BJ (cell line): ENCODE measurements at regions not wholly inside any gene's neighbourhood (a gene's known extent, or its start where the extent isn't known, plus 50 kb on each side); places are given as distances from the start of the nearest gene placed in this dataset.
"Not testable (repeated sequence)": the region's sequence is repeated elsewhere in the genome, so short reads cannot be mapped to it uniquely, and the experiment has no call there.

Experiments
- CTCF ChIA-PET: fragments of 350-600 bp; formaldehyde crosslinking; extraction: SDS; loops from one replicate; lab custom pipeline; 2021; ENCODE audit warnings: antibody characterized with exemption, inconsistent platforms; lab: Yijun Ruan, JAX
- POLR2A ChIA-PET: fragments of 300-600 bp; sonication (Branson Sonifier 250); formaldehyde crosslinking; extraction: SDS; loops from one replicate; lab custom pipeline; 2021; ENCODE audit warnings: antibody characterized with exemption; lab: Charles Lee
- DNase-seq: peaks from one replicate; pipeline ENCODE4 v3.0.0-alpha.2; 2011; ENCODE audit warnings: low read depth
- H3K27me3 ChIP-seq: 2 replicates; pipeline ENCODE4 v1.6.0; 2011; ENCODE audit warnings: low read length; ENCODE audit not compliant: control insufficient read depth, insufficient read depth
- H3K36me3 ChIP-seq: 2 replicates; pipeline ENCODE4 v1.5.1; 2011; ENCODE audit warnings: low read length; ENCODE audit not compliant: control insufficient read depth, insufficient read depth
- H3K4me3 ChIP-seq: 2 replicates; pipeline ENCODE4 v1.5.1; 2011; ENCODE audit warnings: low read depth, mild to moderate bottlenecking, control low read depth, low read length
- CTCF ChIP-seq: IDR thresholded peaks from 2 replicates; pipeline ENCODE4 v1.5.1; 2011; ENCODE audit warnings: low read depth, mild to moderate bottlenecking, control low read depth, inconsistent platforms, low read length, moderate library complexity; ENCODE audit not compliant: insufficient read depth

DNA sequence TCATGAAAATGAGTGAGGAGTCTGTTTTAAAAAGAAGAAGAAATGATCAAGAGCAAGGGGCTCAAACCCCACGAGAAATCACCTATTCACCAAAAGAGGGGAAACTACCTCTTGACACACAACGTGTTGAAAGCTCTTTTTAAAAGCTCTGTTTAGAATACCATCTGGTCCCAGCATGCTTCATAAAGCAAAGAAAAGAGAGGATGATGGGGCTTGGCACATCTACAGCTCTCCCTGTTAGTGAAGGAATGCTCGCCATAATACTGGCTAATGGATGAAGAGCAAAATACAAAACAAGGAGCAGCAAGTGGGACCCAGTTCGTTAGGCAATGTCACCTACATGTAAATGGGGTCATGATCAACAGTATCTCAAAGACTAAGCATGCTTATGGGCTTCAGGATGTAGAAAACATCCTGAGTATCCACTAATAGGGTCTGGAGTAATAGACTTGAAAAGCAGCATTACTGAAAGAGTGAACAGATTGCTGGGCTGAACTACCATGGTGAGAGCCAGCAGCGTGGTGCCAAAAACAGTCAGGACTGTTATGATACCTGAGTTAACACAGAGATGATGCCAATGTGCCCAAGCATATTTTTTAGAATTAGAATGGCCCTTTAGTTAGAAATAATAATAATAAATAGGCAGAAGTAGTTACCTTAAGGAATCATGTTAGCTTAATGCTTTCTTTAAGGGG is 159.7 kb upstream of the POU1F1 start:
- POLR2A ChIA-PET: no interaction called here
- Histone ChIP-seq H3K27me3 (no peaks in the 10 kb centered on the region), H3K4me3 (no peak overlapping the region), H3K36me3 (no peaks in the 10 kb centered on the region)
- no peak for TF ChIP-seq CTCF
- CTCF ChIA-PET: interaction anchor here (0.6 kb wide), 1 partner anchor 14 kb away, joined by 3 read pairs; no protein-coding TSS in a partner anchor
- no peak for DNase-seq

DNA sequence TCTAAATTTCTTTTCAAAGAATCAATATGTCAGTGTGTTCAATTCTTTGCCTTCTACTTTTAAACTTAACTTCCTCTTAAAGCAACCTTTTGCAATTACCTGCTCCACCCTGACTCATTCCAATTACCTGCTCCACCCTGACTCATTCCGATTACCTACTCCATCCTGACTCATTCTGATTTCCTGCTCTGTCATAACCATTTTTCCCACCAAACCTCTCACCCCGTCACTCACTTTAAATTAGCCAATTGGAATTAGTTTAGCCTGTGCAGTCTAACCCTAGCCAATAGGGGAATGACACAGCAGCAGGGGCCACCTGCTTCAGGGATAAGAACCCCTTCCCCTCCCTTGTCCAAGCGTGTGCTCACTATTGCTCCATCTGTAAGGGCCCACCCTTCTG is 157.1 kb upstream of the POU1F1 start:
- CTCF ChIA-PET, H3K27me3 ChIP-seq: not testable (repeated sequence)

GRCh38 chr3:87426918-87427317 is 150.5 kb upstream of the POU1F1 start:
- CTCF ChIA-PET: no interaction called here
- DNase-seq: no peak

More for the DNA sequence above, 157.1 kb upstream of the POU1F1 start:
- POLR2A ChIA-PET, DNase-seq, H3K4me3 ChIP-seq, H3K36me3 ChIP-seq: not testable (repeated sequence)

DNA sequence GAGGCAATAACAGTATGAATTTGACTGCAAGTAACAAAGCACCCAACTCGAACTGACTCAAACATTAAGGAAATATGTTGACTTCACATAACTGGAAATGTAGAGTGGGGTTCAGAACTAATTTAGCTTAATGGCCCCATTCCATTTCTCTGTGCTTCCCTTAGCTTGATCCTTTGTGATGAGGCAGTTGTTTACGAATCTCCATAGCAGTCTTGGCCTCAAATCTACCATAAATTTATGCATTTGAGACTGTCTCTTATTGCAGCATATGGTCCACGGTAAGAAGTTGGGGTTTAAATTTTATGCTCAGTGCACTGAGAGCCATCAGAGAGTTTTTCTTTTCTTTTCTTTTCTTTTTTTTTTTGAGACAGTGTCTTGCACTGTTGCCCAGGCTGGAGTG is 148.7 kb upstream of the POU1F1 start:
- DNase-seq: no peak
- ChIA-PET CTCF (no interaction called here), POLR2A (no interaction called here)
- Histone ChIP-seq H3K27me3 (no peaks in the 10 kb centered on the region), H3K4me3 (no peak overlapping the region), H3K36me3 (no peaks in the 10 kb centered on the region)
- TF ChIP-seq CTCF: no peak

More at GRCh38 chr3:87426918-87427317, 150.5 kb upstream of the POU1F1 start:
- Histone ChIP-seq H3K36me3 (no peaks in the 10 kb centered on the region), H3K4me3 (no peak overlapping the region), H3K27me3 (no peaks in the 10 kb centered on the region)
- TF ChIP-seq CTCF: no peak
- POLR2A ChIA-PET: no interaction called here

DNA sequence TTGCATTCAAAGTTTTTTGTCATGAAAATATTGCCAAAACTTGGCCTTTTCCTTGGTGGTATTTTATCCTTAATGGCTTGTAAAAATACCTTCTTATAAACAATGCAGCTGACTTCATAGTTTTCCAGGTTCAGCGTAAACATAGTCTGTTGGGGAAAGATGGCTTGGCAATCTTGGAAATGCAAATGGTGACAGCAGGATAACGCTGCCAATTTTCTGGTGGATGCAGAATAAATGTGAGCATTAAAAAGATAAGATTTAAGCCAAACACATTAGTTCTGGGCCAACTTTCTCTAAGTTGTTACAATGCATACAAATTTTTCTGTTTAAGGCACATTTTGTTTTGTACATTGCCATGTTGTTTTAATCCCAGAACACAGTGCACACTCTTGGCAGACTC is 147.0 kb upstream of the POU1F1 start:
- H3K36me3 ChIP-seq: no peaks in the 10 kb centered on the region
- ChIA-PET POLR2A (no interaction called here), CTCF (no interaction called here)
- DNase-seq: no peak
- TF ChIP-seq CTCF: no peak
- H3K4me3 ChIP-seq: no peak overlapping the region
- no peaks in the 10 kb centered on the region for H3K27me3 ChIP-seq

DNA sequence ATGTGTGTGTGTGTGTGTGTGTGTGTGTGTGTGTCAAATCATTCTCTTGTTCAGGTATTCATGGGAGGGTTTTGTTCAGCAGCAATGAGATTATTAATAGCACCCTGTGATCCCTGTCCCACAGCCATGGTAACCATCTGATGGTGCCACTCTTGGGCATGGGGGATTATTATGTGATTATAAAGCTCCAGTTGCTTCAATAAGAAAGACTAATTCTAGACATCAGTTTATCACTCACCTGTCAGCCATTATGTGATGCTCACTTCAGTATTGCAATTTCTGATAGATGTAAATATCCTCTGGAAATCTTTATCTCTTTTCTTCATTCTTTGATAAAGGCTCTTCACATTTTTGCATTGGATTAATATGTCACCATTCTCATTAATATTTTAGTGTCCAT is 145.9 kb upstream of the POU1F1 start:
- no peaks in the 10 kb centered on the region for H3K36me3 ChIP-seq
- no peak overlapping the region for H3K4me3 ChIP-seq
- ChIA-PET CTCF (no interaction called here), POLR2A (no interaction called here)
- no peaks in the 10 kb centered on the region for H3K27me3 ChIP-seq
- no peak for TF ChIP-seq CTCF
- DNase-seq: no peak
